ENCODE measurements at regions not wholly inside any gene's neighbourhood (a gene's known extent, or its start where the extent isn't known, plus 50 kb on each side); places are given as distances from the start of the nearest gene placed in this dataset.

DNA sequence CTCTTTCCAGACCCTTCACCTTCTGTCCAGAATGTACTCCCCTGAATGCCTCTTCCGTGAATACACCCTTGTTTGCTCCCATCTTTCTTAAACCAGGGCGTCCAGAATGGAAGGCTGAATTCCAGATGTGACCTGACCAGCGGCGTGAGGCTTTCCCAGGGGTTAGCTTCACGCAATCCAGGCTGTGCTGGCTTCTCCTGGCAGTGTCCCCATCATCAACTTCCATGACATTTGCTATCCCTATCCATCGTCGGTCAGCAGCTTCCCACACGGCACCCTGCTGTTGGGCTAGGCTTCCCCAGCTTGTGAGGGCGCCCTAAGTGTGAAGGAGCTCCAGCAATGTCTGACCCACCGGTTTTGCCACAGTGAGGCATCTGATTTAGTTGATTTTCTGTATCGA lies 339.8 kb upstream of the TNRC6C start:
- Histone ChIP-seq H3K4me1 (ENCODE audit: control insufficient read depth, extremely low read depth, insufficient read depth, low read length) (no peaks in the 10 kb centered on the region), H3K9ac (ENCODE audit: insufficient read depth, low read length) (no peak overlapping the region), H2AFZ (ENCODE audit: low read length) (no peak overlapping the region), H3K36me3 (ENCODE audit: control insufficient read depth, insufficient read depth, low read length) (no peaks in the 10 kb centered on the region), H3K4me3 (replicated peaks in 1 of 4; ENCODE audit: control extremely low read depth in 1 of 4, insufficient read depth in 1 of 4, low read depth in 3 of 4, low read length in 4 of 4) (no peak overlapping the region), H3K4me2 (ENCODE audit: extremely low read depth, insufficient read depth, low read length) (no peak overlapping the region), H3K9me3 (ENCODE audit: control insufficient read depth, insufficient read depth, low read depth, low read length) (no peaks in the 10 kb centered on the region), H3K27ac (ENCODE audit: insufficient read depth, low read length) (no peak overlapping the region), H3K27me3 (ENCODE audit: control insufficient read depth, insufficient read depth, low read length) (no peaks in the 10 kb centered on the region), H3K79me2 (ENCODE audit: control insufficient read depth, insufficient read depth, low read length) (no peaks in the 10 kb centered on the region), H4K20me1 (ENCODE audit: control insufficient read depth, extremely low read depth, insufficient read depth, low read length) (no peaks in the 10 kb centered on the region)
- no peak for TF ChIP-seq EZH2 (IDR thresholded peaks at IDR 0.05; ENCODE audit: low read length, missing control alignments)
- TF ChIP-seq, protein P1, sequence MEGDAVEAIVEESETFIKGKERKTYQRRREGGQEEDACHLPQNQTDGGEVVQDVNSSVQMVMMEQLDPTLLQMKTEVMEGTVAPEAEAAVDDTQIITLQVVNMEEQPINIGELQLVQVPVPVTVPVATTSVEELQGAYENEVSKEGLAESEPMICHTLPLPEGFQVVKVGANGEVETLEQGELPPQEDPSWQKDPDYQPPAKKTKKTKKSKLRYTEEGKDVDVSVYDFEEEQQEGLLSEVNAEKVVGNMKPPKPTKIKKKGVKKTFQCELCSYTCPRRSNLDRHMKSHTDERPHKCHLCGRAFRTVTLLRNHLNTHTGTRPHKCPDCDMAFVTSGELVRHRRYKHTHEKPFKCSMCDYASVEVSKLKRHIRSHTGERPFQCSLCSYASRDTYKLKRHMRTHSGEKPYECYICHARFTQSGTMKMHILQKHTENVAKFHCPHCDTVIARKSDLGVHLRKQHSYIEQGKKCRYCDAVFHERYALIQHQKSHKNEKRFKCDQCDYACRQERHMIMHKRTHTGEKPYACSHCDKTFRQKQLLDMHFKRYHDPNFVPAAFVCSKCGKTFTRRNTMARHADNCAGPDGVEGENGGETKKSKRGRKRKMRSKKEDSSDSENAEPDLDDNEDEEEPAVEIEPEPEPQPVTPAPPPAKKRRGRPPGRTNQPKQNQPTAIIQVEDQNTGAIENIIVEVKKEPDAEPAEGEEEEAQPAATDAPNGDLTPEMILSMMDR (conservative IDR thresholded peaks at IDR 0.05 in 1 of 2, IDR thresholded peaks at IDR 0.05 in 1 of 2; ENCODE audit: low read depth in 1 of 2, low read length in 2 of 2) = no peak
- no peak for DNase-seq (ENCODE audit: low read depth in 2 of 2)

DNA sequence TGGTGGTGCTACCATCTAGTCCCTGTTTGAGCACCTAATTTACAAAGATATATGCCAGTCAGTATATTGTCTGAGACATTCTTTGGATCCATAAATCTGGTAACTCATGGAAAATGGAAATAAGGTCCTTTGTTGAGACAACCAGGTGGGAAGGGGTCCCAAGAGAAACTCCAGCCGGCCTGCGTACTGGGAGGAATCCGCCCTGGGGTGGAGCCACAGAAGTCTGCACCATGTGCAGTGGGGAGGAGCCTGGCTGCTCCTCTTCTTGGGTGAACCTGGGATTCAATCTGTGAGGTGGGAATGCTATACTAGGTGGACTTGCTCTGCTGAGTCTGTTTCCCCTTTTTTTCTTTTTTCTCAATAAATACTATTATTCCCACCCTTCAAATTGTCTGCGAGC lies 339.2 kb upstream of the TNRC6C start:
- Histone ChIP-seq H3K9ac (ENCODE audit: insufficient read depth, low read length) (no peak overlapping the region), H3K4me1 (ENCODE audit: control insufficient read depth, extremely low read depth, insufficient read depth, low read length) (no peaks in the 10 kb centered on the region)
- TF ChIP-seq, protein P1 (conservative IDR thresholded peaks at IDR 0.05 in 1 of 2, IDR thresholded peaks at IDR 0.05 in 1 of 2; ENCODE audit: low read depth in 1 of 2, low read length in 2 of 2) = no peak
- TF ChIP-seq EZH2 (IDR thresholded peaks at IDR 0.05; ENCODE audit: low read length, missing control alignments) = no peak

DNA sequence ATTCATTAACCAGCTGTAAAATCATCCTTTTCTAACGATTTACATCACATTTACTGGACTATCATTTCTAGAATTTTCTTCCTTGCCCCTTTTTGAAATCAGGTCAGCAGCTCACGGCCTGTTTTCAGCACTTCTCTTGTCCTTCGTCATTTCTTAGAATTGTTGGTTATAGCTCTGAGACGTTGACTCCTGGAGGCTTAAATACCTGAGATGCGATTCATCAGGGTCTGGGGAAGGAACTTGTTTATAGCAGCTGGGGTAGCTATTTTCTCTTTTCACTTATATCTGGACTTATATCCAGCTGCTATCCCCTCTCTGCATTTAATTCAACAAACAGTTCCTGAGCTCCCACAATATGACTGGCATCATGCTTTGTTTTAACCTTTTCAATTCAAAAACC lies 338.7 kb upstream of the TNRC6C start:
- no peak overlapping the region for H3K9ac ChIP-seq (ENCODE audit: insufficient read depth, low read length)
- DNase-seq (ENCODE audit: low read depth in 2 of 2) = peak; percentile 80 to 89
- H3K9me3 ChIP-seq (ENCODE audit: control insufficient read depth, insufficient read depth, low read depth, low read length) = no peaks in the 10 kb centered on the region
- no peaks in the 10 kb centered on the region for H3K79me2 ChIP-seq (ENCODE audit: control insufficient read depth, insufficient read depth, low read length)
- no peak overlapping the region for H2AFZ ChIP-seq (ENCODE audit: low read length)
- no peak overlapping the region for H3K4me2 ChIP-seq (ENCODE audit: extremely low read depth, insufficient read depth, low read length)
- H3K4me3 ChIP-seq (replicated peaks in 1 of 4; ENCODE audit: control extremely low read depth in 1 of 4, insufficient read depth in 1 of 4, low read depth in 3 of 4, low read length in 4 of 4) = no peak overlapping the region
- TF ChIP-seq EZH2 (IDR thresholded peaks at IDR 0.05; ENCODE audit: low read length, missing control alignments) = no peak
- TF ChIP-seq, protein P1 (conservative IDR thresholded peaks at IDR 0.05 in 1 of 2, IDR thresholded peaks at IDR 0.05 in 1 of 2; ENCODE audit: low read depth in 1 of 2, low read length in 2 of 2) = no peak
- no peak overlapping the region for H3K27ac ChIP-seq (ENCODE audit: insufficient read depth, low read length)
- H3K27me3 ChIP-seq (ENCODE audit: control insufficient read depth, insufficient read depth, low read length) = no peaks in the 10 kb centered on the region
- no peaks in the 10 kb centered on the region for H3K36me3 ChIP-seq (ENCODE audit: control insufficient read depth, insufficient read depth, low read length)
- H4K20me1 ChIP-seq (ENCODE audit: control insufficient read depth, extremely low read depth, insufficient read depth, low read length) = no peaks in the 10 kb centered on the region
- H3K4me1 ChIP-seq (ENCODE audit: control insufficient read depth, extremely low read depth, insufficient read depth, low read length) = no peaks in the 10 kb centered on the region

More for the DNA sequence above, 339.2 kb upstream of the TNRC6C start:
- H3K9me3 ChIP-seq (ENCODE audit: control insufficient read depth, insufficient read depth, low read depth, low read length) = no peaks in the 10 kb centered on the region
- no peaks in the 10 kb centered on the region for H4K20me1 ChIP-seq (ENCODE audit: control insufficient read depth, extremely low read depth, insufficient read depth, low read length)
- no peaks in the 10 kb centered on the region for H3K36me3 ChIP-seq (ENCODE audit: control insufficient read depth, insufficient read depth, low read length)
- no peak overlapping the region for H3K27ac ChIP-seq (ENCODE audit: insufficient read depth, low read length)
- H3K27me3 ChIP-seq (ENCODE audit: control insufficient read depth, insufficient read depth, low read length) = no peaks in the 10 kb centered on the region
- H3K4me3 ChIP-seq (replicated peaks in 1 of 4; ENCODE audit: control extremely low read depth in 1 of 4, insufficient read depth in 1 of 4, low read depth in 3 of 4, low read length in 4 of 4) = no peak overlapping the region
- no peak for DNase-seq (ENCODE audit: low read depth in 2 of 2)
- no peak overlapping the region for H2AFZ ChIP-seq (ENCODE audit: low read length)
- H3K79me2 ChIP-seq (ENCODE audit: control insufficient read depth, insufficient read depth, low read length) = no peaks in the 10 kb centered on the region
- H3K4me2 ChIP-seq (ENCODE audit: extremely low read depth, insufficient read depth, low read length) = no peak overlapping the region
